Suprapubic skin (tissue), 4 donors: ENCODE measurements at regions not wholly inside any gene's neighbourhood (a gene's known extent, or its start where the extent isn't known, plus 50 kb on each side); places are given as distances from the start of the nearest gene placed in this dataset.

Experiments
- DNase-seq, 2 donors: peaks; one replicate each; pipeline ENCODE4 v3.0.0-alpha.2; 2019; ENCODE audit warnings: low spot score in 2 of 2
- H3K27ac ChIP-seq: fragments of 200-600 bp; sonication (generic); one replicate; pipeline ENCODE4 v1.5.1; 2019
- H3K27me3 ChIP-seq: fragments of 200-600 bp; sonication (generic); one replicate; pipeline ENCODE4 v1.5.1; 2019
- H3K36me3 ChIP-seq: fragments of 200-600 bp; sonication (generic); one replicate; pipeline ENCODE4 v1.5.1; 2019
- H3K4me1 ChIP-seq: fragments of 200-600 bp; sonication (generic); one replicate; pipeline ENCODE4 v1.5.1; 2019
- H3K4me3 ChIP-seq: fragments of 200-600 bp; sonication (generic); one replicate; pipeline ENCODE4 v1.5.1; 2019; ENCODE audit warnings: mild to moderate bottlenecking
- H3K9me3 ChIP-seq: fragments of 200-600 bp; sonication (generic); one replicate; pipeline ENCODE4 v1.5.1; 2019
- EP300 ChIP-seq: sonication (generic); formaldehyde crosslinking; IDR thresholded peaks from one replicate; pipeline ENCODE4 v1.6.1; 2017; ENCODE audit warnings: antibody characterized with exemption
- POLR2A ChIP-seq, 2 donors: fragments of 450-650 bp; IDR thresholded peaks; one replicate each; pipeline ENCODE4 v1.6.1; 2017; ENCODE audit warnings: antibody characterized with exemption in 2 of 2, mild to moderate bottlenecking in 2 of 2, moderate library complexity in 2 of 2
- POLR2AphosphoS5 ChIP-seq, 3 donors: sonication (generic); formaldehyde crosslinking; IDR thresholded peaks; one replicate each; pipeline ENCODE4 v1.6.1; 2017; ENCODE audit warnings: antibody characterized with exemption in 3 of 3
- WGBS: methylation state at CpG from one replicate; pipeline ENCODE4 v1.1.5; 2018; 5-methylcytosine and 5-hydroxymethylcytosine counted together
- TF ChIP-seq, protein P1 (sequence below), 2 donors: fragments of 200-600 bp in 1 of 2; fragments of 450-650 bp in 1 of 2; sonication (generic) in 1 of 2; IDR thresholded peaks; one replicate each; pipeline ENCODE4 v1.5.1; 2016 to 2019; ENCODE audit warnings: antibody characterized with exemption in 2 of 2, mild to moderate bottlenecking in 1 of 2, moderate library complexity in 1 of 2

DNA sequence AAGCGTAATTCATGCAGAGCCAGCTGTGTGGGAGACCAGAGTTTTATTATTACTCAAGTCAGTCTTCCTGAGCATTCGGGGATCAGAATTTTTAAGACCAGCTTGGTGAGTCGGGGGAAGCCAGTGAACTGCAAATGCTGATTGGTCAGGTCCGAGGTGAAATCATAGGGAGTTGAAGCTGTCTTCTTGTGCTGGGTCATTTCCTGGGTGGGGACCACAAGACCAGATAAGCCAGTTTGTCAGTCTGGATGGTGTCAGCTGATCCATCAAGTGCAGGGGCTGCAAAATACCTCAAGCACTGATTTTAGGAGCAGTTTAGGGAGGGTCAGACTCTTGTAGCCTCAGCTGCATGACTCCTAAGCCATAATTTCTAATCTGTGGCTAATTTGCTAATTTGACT, 228.1 kb upstream of the ATP10A start:
- H3K36me3 ChIP-seq, result no peaks in the 10 kb centered on the region
- no peak overlapping the region for H3K4me3 ChIP-seq
- no peaks in the 10 kb centered on the region for H3K9me3 ChIP-seq
- WGBS, result 66% methylated on average over 4 of the region's 4 CpGs
- no peaks in the 10 kb centered on the region for H3K4me1 ChIP-seq
- H3K27me3 ChIP-seq, result peaks cover 3% of the 10 kb centered on the region
- DNase-seq, result no peak
- H3K27ac ChIP-seq, result no peak overlapping the region
- no peak for TF ChIP-seq POLR2AphosphoS5 (IDR thresholded peaks at IDR 0.05)
- TF ChIP-seq, protein P1, sequence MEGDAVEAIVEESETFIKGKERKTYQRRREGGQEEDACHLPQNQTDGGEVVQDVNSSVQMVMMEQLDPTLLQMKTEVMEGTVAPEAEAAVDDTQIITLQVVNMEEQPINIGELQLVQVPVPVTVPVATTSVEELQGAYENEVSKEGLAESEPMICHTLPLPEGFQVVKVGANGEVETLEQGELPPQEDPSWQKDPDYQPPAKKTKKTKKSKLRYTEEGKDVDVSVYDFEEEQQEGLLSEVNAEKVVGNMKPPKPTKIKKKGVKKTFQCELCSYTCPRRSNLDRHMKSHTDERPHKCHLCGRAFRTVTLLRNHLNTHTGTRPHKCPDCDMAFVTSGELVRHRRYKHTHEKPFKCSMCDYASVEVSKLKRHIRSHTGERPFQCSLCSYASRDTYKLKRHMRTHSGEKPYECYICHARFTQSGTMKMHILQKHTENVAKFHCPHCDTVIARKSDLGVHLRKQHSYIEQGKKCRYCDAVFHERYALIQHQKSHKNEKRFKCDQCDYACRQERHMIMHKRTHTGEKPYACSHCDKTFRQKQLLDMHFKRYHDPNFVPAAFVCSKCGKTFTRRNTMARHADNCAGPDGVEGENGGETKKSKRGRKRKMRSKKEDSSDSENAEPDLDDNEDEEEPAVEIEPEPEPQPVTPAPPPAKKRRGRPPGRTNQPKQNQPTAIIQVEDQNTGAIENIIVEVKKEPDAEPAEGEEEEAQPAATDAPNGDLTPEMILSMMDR (IDR thresholded peaks at IDR 0.05), result no peak
- no peak for TF ChIP-seq EP300
- no peak for TF ChIP-seq POLR2A (IDR thresholded peaks at IDR 0.05)

DNA sequence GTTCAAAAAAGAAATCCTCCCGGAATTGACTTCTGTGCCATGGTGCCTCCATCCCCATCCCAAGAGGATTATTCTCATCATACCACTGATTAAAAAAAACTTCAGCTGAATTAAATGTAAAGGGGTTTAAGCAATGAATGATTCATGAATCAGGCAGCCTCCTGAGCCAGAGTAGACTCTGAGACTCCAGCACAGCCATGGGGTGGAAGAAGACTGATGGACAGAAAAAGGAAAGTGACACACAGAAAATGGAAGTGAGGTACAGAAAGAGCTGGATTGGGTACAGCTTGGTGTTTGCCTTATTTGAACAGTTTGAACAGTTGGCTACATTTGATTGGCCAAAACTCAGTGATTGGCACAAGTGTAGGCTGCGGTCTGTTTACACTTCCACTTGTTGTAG, 224.8 kb upstream of the ATP10A start:
- 86% methylated on average over 2 of the region's 2 CpGs for WGBS
- H3K4me3 ChIP-seq, result no peak overlapping the region

DNA sequence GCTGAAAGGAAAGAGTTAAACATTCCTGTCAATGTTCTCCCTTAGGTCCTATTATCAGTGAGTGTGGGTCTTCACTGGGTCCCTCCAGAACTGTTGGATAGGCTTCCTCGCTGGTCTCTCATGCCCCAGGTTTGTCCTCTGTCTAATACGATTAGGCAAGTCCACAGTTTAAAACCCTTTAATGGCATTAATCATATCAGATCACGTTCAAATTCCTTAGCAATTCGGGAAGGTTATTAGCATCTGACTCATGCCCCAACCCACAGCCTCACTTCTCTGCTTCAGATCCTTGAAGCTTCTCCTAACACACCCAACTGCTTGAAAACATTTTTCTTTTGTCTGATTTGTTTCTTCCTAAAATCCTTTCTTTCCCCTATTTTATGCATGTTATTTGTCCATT, 224.3 kb upstream of the ATP10A start:
- Histone ChIP-seq H3K9me3 (no peaks in the 10 kb centered on the region), H3K27me3 (no peaks in the 10 kb centered on the region), H3K27ac (no peak overlapping the region), H3K36me3 (no peaks in the 10 kb centered on the region), H3K4me3 (no peak overlapping the region), H3K4me1 (peaks cover 10% of the 10 kb centered on the region)
- TF ChIP-seq POLR2A (IDR thresholded peaks at IDR 0.05) (no peak), POLR2AphosphoS5 (IDR thresholded peaks at IDR 0.05) (no peak), EP300 (no peak)
- TF ChIP-seq, protein P1 (IDR thresholded peaks at IDR 0.05), result no peak
- no peak for DNase-seq
- 42% methylated on average over 4 of the region's 4 CpGs for WGBS

More for the DNA sequence above, 224.8 kb upstream of the ATP10A start:
- no peak for TF ChIP-seq POLR2AphosphoS5 (IDR thresholded peaks at IDR 0.05)
- TF ChIP-seq POLR2A (IDR thresholded peaks at IDR 0.05), result no peak
- no peak for TF ChIP-seq EP300
- TF ChIP-seq, protein P1 (IDR thresholded peaks at IDR 0.05), result no peak
- H3K9me3 ChIP-seq, result no peaks in the 10 kb centered on the region
- no peak overlapping the region for H3K27ac ChIP-seq
- H3K27me3 ChIP-seq, result no peaks in the 10 kb centered on the region
- H3K4me1 ChIP-seq, result peaks cover 7% of the 10 kb centered on the region
- H3K36me3 ChIP-seq, result no peaks in the 10 kb centered on the region
- no peak for DNase-seq

DNA sequence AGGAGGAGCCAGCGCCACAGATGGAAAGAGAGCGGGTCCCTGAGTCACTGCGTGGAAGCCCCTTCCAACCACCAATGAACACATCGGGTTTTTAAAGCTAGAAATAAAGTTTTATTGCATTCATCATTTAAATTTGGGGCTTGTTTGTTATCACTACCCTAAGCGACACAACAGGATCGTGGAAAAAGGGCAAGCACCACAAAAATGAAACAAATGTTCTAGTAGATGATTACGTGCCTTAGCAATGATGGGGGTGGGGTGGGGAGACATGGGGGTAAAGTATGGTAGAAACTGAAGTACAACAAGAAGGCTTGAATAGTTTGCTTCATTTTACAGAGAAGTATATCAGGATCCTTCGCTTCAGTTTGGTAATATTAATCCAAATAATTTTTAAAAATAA, 221.6 kb upstream of the ATP10A start:
- H3K9me3 ChIP-seq, result no peaks in the 10 kb centered on the region
- H3K4me3 ChIP-seq, result no peak overlapping the region
- H3K36me3 ChIP-seq, result no peaks in the 10 kb centered on the region
- no peaks in the 10 kb centered on the region for H3K27me3 ChIP-seq
- H3K4me1 ChIP-seq, result peaks cover 10% of the 10 kb centered on the region
- DNase-seq, result no peak
- H3K27ac ChIP-seq, result no peak overlapping the region
- whole genome bisulfite sequencing, result 94% methylated on average over 8 of the region's 8 CpGs
- TF ChIP-seq, protein P1 (IDR thresholded peaks at IDR 0.05), result no peak

DNA sequence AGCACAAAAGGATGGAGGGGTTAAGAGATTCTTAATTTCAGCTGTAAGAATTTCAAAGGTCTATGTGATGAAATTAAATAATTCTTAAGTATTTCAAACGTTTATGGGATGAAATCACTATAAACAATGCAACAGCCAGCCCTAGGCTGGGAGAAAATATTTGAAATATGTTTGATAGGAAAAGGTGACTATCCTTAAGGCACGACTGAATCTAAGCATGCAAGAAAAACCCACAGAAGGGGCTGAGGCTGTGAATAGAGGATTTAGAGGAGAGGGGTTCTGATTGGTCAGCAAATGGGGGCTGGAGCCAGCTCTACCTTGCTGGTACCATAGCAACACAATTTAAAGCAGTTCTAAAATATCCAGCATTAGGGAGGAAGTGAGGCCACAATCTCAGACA, 220.8 kb upstream of the ATP10A start:
- H3K27me3 ChIP-seq, result no peaks in the 10 kb centered on the region
- H3K4me1 ChIP-seq, result peaks cover 10% of the 10 kb centered on the region
- 29% methylated on average over 2 of the region's 2 CpGs for WGBS
- no peak for DNase-seq
- no peaks in the 10 kb centered on the region for H3K36me3 ChIP-seq
- TF ChIP-seq POLR2A (IDR thresholded peaks at IDR 0.05), result no peak
- TF ChIP-seq EP300, result no peak
- TF ChIP-seq POLR2AphosphoS5 (IDR thresholded peaks at IDR 0.05), result no peak
- TF ChIP-seq, protein P1 (IDR thresholded peaks at IDR 0.05), result no peak
- H3K27ac ChIP-seq, result no peak overlapping the region
- no peaks in the 10 kb centered on the region for H3K9me3 ChIP-seq
- H3K4me3 ChIP-seq, result no peak overlapping the region
